ENCODE measurements at regions not wholly inside any gene's neighbourhood (a gene's known extent, or its start where the extent isn't known, plus 50 kb on each side); places are given as distances from the start of the nearest gene placed in this dataset.

- Histone ChIP-seq H3K79me2 (replicated peaks; ENCODE audit: insufficient read depth, low read length) (no peaks in the 10 kb centered on the region), H3K27me3 (ENCODE audit: insufficient read depth, low read depth, low read length) (no peaks in the 10 kb centered on the region), H3K9ac (ENCODE audit: low read length) (no peak overlapping the region), H3K27ac (ENCODE audit: low read length) (no peak overlapping the region), H2AFZ (ENCODE audit: low read depth, low read length) (no peak overlapping the region), H3F3A (ENCODE audit: insufficient read depth, low read length, poor library complexity, severe bottlenecking) (no peaks in the 10 kb centered on the region), H3K4me3 (ENCODE audit: low read length) (no peak overlapping the region), H4K20me1 (ENCODE audit: insufficient read depth) (no peaks in the 10 kb centered on the region), H3K9me2 (ENCODE audit: insufficient read depth, low read length) (no peaks in the 10 kb centered on the region), H3K4me2 (ENCODE audit: low read length) (no peak overlapping the region), H3K9me3 (ENCODE audit: low read length) (no peaks in the 10 kb centered on the region), H3K36me3 (ENCODE audit: insufficient read depth, low read length) (no peaks in the 10 kb centered on the region)
- TF ChIP-seq EZH2 (IDR thresholded peaks at IDR 0.05; ENCODE audit: borderline replicate concordance, insufficient read depth, low read length, poor library complexity, severe bottlenecking) (no peak), EP300 (conservative IDR thresholded peaks at IDR 0.05; ENCODE audit: poor library complexity, severe bottlenecking) (no peak), CTCF (IDR thresholded peaks at IDR 0.05; ENCODE audit: poor library complexity, severe bottlenecking) (no peak), POLR2AphosphoS5 (IDR thresholded peaks at IDR 0.05) (no peak), RAD21 (conservative IDR thresholded peaks at IDR 0.05) (no peak), TAF1 (IDR thresholded peaks at IDR 0.05; ENCODE audit: low read depth) (no peak), REST (IDR thresholded peaks at IDR 0.05; ENCODE audit: borderline replicate concordance) (no peak), SMC3 (conservative IDR thresholded peaks at IDR 0.05; ENCODE audit: poor library complexity) (no peak), MXI1 (conservative IDR thresholded peaks at IDR 0.05; ENCODE audit: poor library complexity, severe bottlenecking) (no peak)
Observed at GRCh38 chr18:50469380-50469781, 90.5 kb upstream of the MAPK4 start.

GRCh38 chr18:50472941-50473340, 86.9 kb upstream of the MAPK4 start:
- no peak overlapping the region for H3K27ac ChIP-seq (ENCODE audit: low read length)
- H3K4me3 ChIP-seq (ENCODE audit: low read length), result no peak overlapping the region
- no peaks in the 10 kb centered on the region for H3F3A ChIP-seq (ENCODE audit: insufficient read depth, low read length, poor library complexity, severe bottlenecking)
- no peaks in the 10 kb centered on the region for H4K20me1 ChIP-seq (ENCODE audit: insufficient read depth)
- H2AFZ ChIP-seq (ENCODE audit: low read depth, low read length), result no peak overlapping the region
- no peaks in the 10 kb centered on the region for H3K27me3 ChIP-seq (ENCODE audit: insufficient read depth, low read depth, low read length)
- no peak overlapping the region for H3K4me2 ChIP-seq (ENCODE audit: low read length)
- H3K79me2 ChIP-seq (replicated peaks; ENCODE audit: insufficient read depth, low read length), result no peaks in the 10 kb centered on the region
- H3K36me3 ChIP-seq (ENCODE audit: insufficient read depth, low read length), result no peaks in the 10 kb centered on the region
- H3K9me3 ChIP-seq (ENCODE audit: low read length), result no peaks in the 10 kb centered on the region
- no peaks in the 10 kb centered on the region for H3K9me2 ChIP-seq (ENCODE audit: insufficient read depth, low read length)
- H3K9ac ChIP-seq (ENCODE audit: low read length), result no peak overlapping the region
- TF ChIP-seq SMC3 (conservative IDR thresholded peaks at IDR 0.05; ENCODE audit: poor library complexity), result no peak

- H3K4me3 ChIP-seq (ENCODE audit: low read length), result no peak overlapping the region
- no peaks in the 10 kb centered on the region for H3F3A ChIP-seq (ENCODE audit: insufficient read depth, low read length, poor library complexity, severe bottlenecking)
- H3K79me2 ChIP-seq (replicated peaks; ENCODE audit: insufficient read depth, low read length), result no peaks in the 10 kb centered on the region
- TF ChIP-seq TAF1 (IDR thresholded peaks at IDR 0.05; ENCODE audit: low read depth) (no peak), REST (IDR thresholded peaks at IDR 0.05; ENCODE audit: borderline replicate concordance) (no peak)
- H3K27me3 ChIP-seq (ENCODE audit: insufficient read depth, low read depth, low read length), result no peaks in the 10 kb centered on the region
- H3K4me2 ChIP-seq (ENCODE audit: low read length), result no peak overlapping the region
- H3K36me3 ChIP-seq (ENCODE audit: insufficient read depth, low read length), result no peaks in the 10 kb centered on the region
- H3K9me2 ChIP-seq (ENCODE audit: insufficient read depth, low read length), result no peaks in the 10 kb centered on the region
- no peaks in the 10 kb centered on the region for H4K20me1 ChIP-seq (ENCODE audit: insufficient read depth)
- no peaks in the 10 kb centered on the region for H3K9me3 ChIP-seq (ENCODE audit: low read length)
- H2AFZ ChIP-seq (ENCODE audit: low read depth, low read length), result no peak overlapping the region
- H3K27ac ChIP-seq (ENCODE audit: low read length), result no peak overlapping the region
- no peak overlapping the region for H3K9ac ChIP-seq (ENCODE audit: low read length)
Observed at GRCh38 chr18:50473881-50474280, 86.0 kb upstream of the MAPK4 start.
